HEK293 (cell line): ENCODE measurements at regions not wholly inside any gene's neighbourhood (a gene's known extent, or its start where the extent isn't known, plus 50 kb on each side); places are given as distances from the start of the nearest gene placed in this dataset.

Source experiments
- CTCF ChIP-seq: fragments of 450-650 bp; formaldehyde crosslinking; IDR thresholded peaks from 2 replicates; pipeline ENCODE4 v1.5.1; 2016; ENCODE audit warnings: missing biosample characterization, missing genetic modification characterization
- MEIS1 ChIP-seq: sonication (generic); formaldehyde crosslinking; IDR thresholded peaks from 2 replicates; pipeline ENCODE4 v1.8.1; 2022; ENCODE audit warnings: missing genetic modification reagents, mild to moderate bottlenecking, borderline replicate concordance
- PRDM1 ChIP-seq: fragments of 450-650 bp; formaldehyde crosslinking; IDR thresholded peaks from 2 replicates; pipeline ENCODE4; 2016; ENCODE audit warnings: missing biosample characterization, missing genetic modification characterization
- ZNF133 ChIP-seq: fragments of 450-650 bp; formaldehyde crosslinking; IDR thresholded peaks from 2 replicates; pipeline ENCODE4 v1.5.1; 2016; ENCODE audit warnings: missing biosample characterization, missing genetic modification characterization
- TF ChIP-seq, protein P1 (sequence below): fragments of 450-650 bp; formaldehyde crosslinking; IDR thresholded peaks from 2 replicates; pipeline ENCODE4 v1.5.1; 2016; ENCODE audit warnings: missing biosample characterization, missing genetic modification characterization

DNA sequence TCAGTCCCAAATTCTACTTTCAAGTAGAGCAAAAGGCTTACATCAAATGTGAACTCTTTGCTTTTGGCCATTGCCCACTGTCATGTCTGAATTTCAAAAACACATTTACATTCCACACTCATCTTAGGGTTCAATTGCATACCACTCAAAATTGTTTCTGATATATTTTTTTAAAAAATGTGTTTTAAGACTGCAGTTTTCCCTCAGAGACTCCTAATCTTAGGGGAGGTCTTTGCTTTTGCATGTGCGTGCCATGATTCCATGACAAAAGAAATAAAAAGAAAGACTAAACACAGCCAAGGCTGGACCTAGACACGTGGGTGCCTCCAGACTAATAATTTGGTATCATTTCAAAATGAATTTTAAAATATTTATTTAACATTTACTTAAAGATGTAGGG, 396.8 kb upstream of the RASGRP1 start:
- TF ChIP-seq PRDM1 (tag by site-specific recombination) (no peak), ZNF133 (no peak), CTCF (tag by site-specific recombination) (no peak), MEIS1 (CRISPR knock-in tag) (no peak)
- TF ChIP-seq, protein P1, sequence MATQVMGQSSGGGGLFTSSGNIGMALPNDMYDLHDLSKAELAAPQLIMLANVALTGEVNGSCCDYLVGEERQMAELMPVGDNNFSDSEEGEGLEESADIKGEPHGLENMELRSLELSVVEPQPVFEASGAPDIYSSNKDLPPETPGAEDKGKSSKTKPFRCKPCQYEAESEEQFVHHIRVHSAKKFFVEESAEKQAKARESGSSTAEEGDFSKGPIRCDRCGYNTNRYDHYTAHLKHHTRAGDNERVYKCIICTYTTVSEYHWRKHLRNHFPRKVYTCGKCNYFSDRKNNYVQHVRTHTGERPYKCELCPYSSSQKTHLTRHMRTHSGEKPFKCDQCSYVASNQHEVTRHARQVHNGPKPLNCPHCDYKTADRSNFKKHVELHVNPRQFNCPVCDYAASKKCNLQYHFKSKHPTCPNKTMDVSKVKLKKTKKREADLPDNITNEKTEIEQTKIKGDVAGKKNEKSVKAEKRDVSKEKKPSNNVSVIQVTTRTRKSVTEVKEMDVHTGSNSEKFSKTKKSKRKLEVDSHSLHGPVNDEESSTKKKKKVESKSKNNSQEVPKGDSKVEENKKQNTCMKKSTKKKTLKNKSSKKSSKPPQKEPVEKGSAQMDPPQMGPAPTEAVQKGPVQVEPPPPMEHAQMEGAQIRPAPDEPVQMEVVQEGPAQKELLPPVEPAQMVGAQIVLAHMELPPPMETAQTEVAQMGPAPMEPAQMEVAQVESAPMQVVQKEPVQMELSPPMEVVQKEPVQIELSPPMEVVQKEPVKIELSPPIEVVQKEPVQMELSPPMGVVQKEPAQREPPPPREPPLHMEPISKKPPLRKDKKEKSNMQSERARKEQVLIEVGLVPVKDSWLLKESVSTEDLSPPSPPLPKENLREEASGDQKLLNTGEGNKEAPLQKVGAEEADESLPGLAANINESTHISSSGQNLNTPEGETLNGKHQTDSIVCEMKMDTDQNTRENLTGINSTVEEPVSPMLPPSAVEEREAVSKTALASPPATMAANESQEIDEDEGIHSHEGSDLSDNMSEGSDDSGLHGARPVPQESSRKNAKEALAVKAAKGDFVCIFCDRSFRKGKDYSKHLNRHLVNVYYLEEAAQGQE (tag by site-specific recombination), result no peak
